ENCODE measurements at regions not wholly inside any gene's neighbourhood (a gene's known extent, or its start where the extent isn't known, plus 50 kb on each side); places are given as distances from the start of the nearest gene placed in this dataset.

- TF ChIP-seq, protein P1, sequence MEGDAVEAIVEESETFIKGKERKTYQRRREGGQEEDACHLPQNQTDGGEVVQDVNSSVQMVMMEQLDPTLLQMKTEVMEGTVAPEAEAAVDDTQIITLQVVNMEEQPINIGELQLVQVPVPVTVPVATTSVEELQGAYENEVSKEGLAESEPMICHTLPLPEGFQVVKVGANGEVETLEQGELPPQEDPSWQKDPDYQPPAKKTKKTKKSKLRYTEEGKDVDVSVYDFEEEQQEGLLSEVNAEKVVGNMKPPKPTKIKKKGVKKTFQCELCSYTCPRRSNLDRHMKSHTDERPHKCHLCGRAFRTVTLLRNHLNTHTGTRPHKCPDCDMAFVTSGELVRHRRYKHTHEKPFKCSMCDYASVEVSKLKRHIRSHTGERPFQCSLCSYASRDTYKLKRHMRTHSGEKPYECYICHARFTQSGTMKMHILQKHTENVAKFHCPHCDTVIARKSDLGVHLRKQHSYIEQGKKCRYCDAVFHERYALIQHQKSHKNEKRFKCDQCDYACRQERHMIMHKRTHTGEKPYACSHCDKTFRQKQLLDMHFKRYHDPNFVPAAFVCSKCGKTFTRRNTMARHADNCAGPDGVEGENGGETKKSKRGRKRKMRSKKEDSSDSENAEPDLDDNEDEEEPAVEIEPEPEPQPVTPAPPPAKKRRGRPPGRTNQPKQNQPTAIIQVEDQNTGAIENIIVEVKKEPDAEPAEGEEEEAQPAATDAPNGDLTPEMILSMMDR (IDR thresholded peaks at IDR 0.05; ENCODE audit: low read depth, low read length): no peak
- TF ChIP-seq POLR2A (IDR thresholded peaks at IDR 0.05; ENCODE audit: extremely low read depth, insufficient read length): no peak
- no peak for TF ChIP-seq MAX (IDR thresholded peaks at IDR 0.05; ENCODE audit: low read depth, low read length)
- TF ChIP-seq MYC (IDR thresholded peaks at IDR 0.05; ENCODE audit: low read depth, low read length): no peak
These were observed 77.8 kb downstream of the NCR2 start for GRCh38 chr6:41413250-41413649.

All from NB4 (cell line).